ENCODE measurements at regions not wholly inside any gene's neighbourhood (a gene's known extent, or its start where the extent isn't known, plus 50 kb on each side); places are given as distances from the start of the nearest gene placed in this dataset.
"Not testable (repeated sequence)": the region's sequence is repeated elsewhere in the genome, so short reads cannot be mapped to it uniquely, and the experiment has no call there.

DNA sequence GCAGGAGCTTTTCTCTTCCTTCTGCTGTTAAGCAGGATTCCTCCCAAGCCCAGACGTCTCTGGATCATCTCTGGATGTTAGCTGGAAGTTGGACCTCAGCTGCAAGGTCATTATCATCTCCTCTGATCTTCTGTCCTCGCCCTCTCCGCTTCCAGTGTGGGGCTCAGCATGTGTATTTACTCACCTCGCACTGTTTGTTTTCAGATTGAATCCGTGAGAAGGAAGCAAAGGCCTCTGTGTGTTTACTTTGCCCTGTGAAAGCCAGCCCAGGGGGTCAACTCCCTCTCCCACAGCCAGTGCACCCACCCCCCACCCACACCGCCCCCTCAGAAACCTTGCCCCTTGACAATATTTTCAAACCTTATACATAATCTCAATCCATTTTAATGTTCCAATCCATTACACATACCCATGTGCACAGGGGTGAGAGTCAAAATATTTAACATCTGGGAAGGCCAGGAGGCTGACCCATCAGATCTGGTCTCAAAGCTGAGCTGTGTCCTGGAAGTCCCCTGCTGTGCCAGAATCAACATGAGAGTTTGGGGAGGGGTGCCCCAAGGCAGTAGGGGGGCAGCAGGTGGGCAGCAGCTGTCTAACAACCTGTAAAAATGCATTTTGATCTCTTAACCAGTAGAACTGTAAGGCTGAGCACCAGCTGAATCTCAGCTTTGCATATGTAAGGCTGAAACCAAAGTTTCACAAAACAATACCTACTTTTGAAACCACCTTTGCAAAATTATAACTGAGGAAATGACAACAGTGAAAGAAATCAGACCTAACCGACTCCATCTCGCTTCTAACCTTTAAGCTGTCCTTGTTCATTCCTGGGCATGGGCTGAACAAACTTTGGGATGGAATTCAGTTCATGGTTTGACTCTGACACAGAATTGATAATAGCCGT lies 157.9 kb downstream of the ZNF664 start:
- DNase-seq = no peak

DNA sequence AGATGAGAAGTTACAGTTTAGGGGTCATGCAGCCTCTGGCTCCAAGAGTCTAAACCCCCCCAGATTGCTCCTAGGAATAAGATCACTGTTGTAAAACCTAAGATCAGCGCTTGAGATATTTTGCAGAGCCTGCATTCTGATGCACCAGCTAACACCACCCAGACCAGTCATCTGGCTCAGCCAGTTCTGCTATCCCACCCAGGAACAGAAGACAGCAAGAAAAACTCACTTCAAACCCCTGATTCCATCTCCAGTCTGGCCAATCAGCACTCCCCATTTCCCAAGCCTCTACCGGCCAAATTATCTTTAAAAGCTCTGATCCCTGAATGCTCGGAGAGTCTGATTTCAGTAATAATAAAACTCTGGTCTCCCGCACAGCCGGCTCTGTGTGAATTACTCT lies 158.6 kb downstream of the ZNF664 start:
- no peak for DNase-seq

DNA sequence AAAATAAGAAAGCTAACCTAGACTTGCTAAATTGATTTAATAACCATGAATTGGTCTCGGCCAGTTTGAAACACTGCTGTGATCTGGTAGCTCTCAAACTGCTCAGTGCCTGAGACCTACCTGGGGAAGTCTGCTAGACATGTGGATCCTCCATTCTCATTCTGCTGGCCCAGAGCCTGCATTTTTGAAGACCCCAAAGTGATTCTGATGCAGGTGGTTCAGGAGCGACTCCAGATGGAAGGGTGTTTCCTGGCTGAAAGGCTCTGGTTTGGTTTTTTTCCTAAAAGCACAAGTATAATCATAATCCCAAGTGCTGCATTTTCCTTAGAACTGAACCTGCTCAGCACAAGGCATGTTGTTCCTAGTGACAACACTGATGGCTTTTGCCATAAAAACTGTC lies 159.5 kb downstream of the ZNF664 start:
- DNase-seq = no peak

GRCh38 chr12:124136796-124137195 lies 158.1 kb upstream of the RFLNA start:
- no peak for DNase-seq

GRCh38 chr12:124140944-124141486 lies 153.9 kb upstream of the RFLNA start:
- no peak for DNase-seq

DNA sequence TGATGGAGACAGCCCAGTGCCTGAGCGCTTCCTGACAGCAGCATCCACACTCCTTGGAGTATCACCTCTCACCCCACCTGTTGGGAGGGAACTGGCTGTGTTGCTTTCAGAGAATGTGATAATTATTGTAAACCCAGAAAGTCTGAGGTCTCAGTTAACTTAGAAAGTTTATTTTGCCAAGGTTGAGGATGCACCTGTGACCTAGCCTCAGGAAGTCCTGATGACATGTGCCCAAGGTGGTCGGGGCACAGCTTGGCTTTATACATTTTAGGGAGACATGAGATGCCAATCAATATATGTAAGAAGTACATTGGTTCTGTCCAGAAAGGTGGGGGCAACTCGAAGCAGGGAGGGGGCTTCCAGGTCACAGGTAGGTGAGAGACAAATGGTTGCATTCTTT lies 153.3 kb upstream of the RFLNA start:
- DNase-seq = not testable (repeated sequence)

GRCh38 chr12:124142395-124143035 lies 152.4 kb upstream of the RFLNA start:
- no peak for DNase-seq

DNA sequence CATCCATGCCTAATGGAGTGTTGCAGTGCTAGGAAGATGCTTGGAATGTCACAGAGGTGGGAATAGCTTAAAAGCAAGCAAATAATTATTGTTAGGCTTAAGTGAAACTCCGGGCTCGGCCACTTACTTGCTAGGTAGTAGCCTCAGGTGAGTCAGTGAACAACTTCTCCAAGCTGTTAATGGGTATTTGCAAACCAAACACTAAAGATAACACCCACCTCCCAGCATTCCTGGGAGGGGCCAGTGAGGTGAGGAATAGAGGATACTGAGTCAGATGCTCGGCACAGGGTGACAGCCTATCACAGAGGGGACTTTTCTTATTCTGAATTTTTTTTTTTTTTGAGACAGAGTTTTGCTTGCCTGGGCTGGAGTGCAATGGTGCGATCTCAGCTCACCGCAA lies 151.2 kb upstream of the RFLNA start:
- DNase-seq = no peak

GRCh38 chr12:124144531-124145194 lies 150.2 kb upstream of the RFLNA start:
- no peak for DNase-seq

GRCh38 chr12:124147027-124147426 lies 147.9 kb upstream of the RFLNA start:
- DNase-seq = no peak

GRCh38 chr12:124147575-124147974 lies 147.3 kb upstream of the RFLNA start:
- DNase-seq = no peak

DNA sequence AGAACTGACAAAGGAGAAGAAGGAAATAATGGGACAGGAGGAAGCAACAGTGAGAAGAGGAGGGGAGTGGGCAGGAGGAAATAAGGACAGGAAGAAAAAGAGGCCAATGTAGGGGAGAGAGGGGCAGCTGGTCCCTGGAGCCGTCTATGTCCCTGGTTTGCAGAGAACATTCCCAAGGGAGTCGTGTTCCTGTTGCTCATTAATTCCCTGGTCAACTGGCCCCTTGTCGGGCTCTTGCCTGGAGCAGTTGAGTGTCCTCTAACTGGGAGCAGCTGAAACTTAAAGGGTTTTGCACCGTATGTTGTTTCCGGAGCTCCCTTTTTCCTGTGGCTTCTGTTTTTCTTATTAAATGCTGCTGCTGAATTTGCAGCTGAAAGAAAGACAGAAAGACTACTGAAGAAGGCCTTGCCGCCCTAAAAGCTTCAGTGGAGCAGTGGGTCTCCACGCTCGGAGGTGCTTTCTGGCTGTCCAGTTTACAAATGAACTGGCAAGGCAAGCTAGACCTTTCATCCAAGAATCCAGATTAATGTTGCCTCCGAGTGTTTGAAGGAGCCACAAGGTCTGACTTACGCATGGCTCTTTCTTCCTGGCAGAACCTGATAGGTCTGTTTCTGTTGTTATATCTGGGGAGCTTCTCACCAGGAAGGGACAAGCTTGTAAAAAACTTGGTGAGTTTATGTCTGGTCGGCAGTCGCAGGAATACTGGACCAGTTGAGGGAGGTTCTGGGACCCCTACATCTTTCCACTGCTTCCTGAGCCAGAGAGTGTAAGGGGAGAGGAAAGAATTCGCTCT lies 146.2 kb upstream of the RFLNA start:
- DNase-seq = no peak

DNA sequence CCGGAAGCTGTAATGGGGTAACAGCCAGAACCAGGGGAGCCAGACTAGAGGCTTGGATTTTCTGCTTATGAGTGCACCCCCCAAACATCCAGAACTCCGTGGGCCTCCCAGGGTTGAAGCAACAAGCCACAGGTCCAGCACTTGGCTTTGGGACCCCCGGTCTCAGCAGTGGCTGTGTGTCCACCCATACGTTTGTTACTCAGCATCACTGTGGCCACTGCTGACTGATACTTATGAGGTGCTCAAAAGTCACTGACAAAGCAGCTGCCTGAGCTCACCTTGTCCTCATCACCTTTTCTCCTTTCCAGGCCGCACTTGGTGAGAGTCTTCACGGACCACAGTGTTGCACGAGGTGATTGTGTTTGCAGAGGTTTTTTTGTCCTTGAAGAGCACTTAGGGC lies 145.6 kb upstream of the RFLNA start:
- no peak for DNase-seq

DNA sequence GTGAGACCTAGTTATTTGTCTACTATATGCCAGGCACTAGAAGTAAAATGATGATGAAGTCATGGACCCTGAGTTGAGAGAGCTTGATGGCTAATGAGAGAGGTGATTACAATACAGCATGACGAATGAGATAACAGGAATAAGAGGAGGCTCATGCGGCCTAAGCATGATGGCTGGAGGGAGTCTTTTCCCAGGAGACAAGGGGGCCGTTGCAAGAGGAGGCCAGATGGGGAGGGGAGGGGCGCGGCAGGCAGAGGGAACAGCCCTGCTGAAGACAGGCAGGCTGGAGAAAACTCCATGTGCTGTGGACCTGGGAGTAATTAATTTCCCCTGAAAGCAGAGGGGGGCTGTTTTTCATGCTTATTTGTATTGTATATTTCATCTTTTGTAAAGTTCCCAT lies 144.7 kb upstream of the RFLNA start:
- DNase-seq = no peak

- no peak for DNase-seq
Observed at GRCh38 chr12:124151583-124151982, 143.3 kb upstream of the RFLNA start.

DNA sequence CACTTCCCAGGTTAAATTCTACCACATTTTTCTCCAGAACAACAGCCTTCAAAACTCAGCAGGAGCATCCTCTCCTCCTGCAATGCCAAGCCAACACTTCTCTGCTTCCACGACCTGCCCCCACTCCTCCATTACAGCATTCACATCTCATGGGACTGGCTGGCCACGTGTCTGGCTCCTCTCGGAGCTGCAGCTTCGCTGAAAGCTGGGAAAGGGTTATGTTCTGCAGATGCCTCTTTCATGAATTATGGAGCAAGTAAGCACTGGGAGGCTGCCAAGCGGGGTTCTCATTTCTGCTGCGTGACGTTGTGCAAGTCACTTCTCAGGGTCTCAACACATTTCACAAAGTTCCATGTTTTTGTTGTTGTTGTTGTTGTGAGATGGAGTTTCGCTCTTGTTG lies 142.2 kb upstream of the RFLNA start:
- no peak for DNase-seq

- DNase-seq = no peak
Observed at GRCh38 chr12:124153392-124153791, 141.5 kb upstream of the RFLNA start.

- DNase-seq = no peak
Observed at GRCh38 chr12:124157406-124157805, 137.5 kb upstream of the RFLNA start.

DNA sequence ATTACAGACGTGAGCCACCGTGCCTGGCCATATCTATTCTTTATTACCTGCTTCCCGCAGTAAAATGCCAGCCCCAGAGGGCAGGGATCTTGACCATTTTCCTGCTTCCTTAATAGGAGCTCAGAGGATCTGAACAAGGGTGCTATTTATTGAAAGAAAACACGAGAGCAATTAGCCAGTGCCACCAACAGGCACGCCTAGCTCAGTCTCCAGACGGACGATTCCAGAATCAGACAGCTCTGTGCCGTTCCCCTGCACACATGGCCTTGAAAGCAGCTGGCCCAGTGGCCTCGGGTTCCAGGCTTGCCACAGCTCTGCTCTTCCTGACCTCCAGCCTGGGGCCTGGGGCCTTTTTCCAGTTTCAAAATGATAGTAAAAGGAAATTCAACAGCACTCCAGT lies 135.2 kb upstream of the RFLNA start:
- DNase-seq = peak; percentile 17

GRCh38 chr12:124160097-124160756 lies 134.7 kb upstream of the RFLNA start:
- no peak for DNase-seq

DNA sequence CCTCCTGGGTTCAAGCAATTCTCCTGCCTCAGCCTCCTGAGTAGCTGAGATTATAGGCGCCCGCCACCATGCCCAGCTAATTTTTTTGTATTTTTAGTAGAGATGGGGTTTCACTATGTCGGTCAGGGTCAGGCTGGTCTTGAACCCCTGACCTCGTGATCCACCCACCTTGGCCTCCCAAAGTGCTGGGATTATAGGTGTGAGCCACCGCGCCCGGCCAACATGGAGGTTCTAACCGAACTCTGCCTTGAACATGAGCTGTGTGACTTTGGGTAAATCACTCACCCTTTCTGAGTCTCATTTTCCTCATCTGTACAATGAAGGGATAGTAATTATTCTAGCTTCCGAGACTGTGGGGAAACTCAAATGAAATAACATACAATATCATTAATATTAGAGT lies 133.5 kb upstream of the RFLNA start:
- not testable (repeated sequence) for DNase-seq
